HCT116 (cell line): ENCODE measurements at regions not wholly inside any gene's neighbourhood (a gene's known extent, or its start where the extent isn't known, plus 50 kb on each side); places are given as distances from the start of the nearest gene placed in this dataset.

Experiments
- ATAC-seq: fragments of 200-7000 bp; cut with Tn5 transposase; 2 replicates; pipeline ENCODE4 v1.9.1; 2020; ENCODE audit warnings: mild to moderate bottlenecking, moderate library complexity
- BruUV-seq: library from RNA; stranded (reverse); fragments of 400-500 nt; replicated peaks from 2 replicates; lab custom pipeline; 2021; lab: Mats Ljungman, UMichigan
- CTCF ChIA-PET: fragments of 300-600 bp; sonication (Branson Sonifier 250); formaldehyde crosslinking; loops from one replicate; lab custom pipeline; 2021; ENCODE audit warnings: antibody characterized with exemption; lab: Charles Lee
- POLR2A ChIA-PET: fragments of 300-600, 350-600 bp; sonication (Branson Sonifier 250); formaldehyde crosslinking; loops from one replicate; lab custom pipeline; 2021; ENCODE audit warnings: antibody characterized with exemption; lab: Charles Lee
- RAD21 ChIA-PET, 2 experiments: fragments of 300-600 bp; sonication (Branson Sonifier 250); formaldehyde crosslinking; loops; one replicate each; lab custom pipeline; 2023; ENCODE audit warnings: low total read pairs in 2 of 2; ENCODE audit not compliant: uncharacterized antibody in 2 of 2, unreplicated experiment in 2 of 2, low non-redundant PET in 1 of 2; lab: Charles Lee
- DNase-seq: peaks from one replicate; pipeline ENCODE4 v3.0.0-alpha.2; 2010; ENCODE audit warnings: low read depth, low spot score
- H2AFZ ChIP-seq: fragments of 200-600 bp; shearing (Covaris generic), sonication (generic); 2 replicates; pipeline ENCODE4 v1.6.1; 2017; ENCODE audit warnings: low read depth, mixed run types, mixed read lengths, antibody characterized with exemption, low read length; ENCODE audit not compliant: poor library complexity, severe bottlenecking
- H3K27ac ChIP-seq: 2 replicates; pipeline ENCODE4 v1.5.1; 2012; ENCODE audit warnings: low read depth, low read length
- H3K27me3 ChIP-seq: fragments of 200-600 bp; sonication (generic); 2 replicates; pipeline ENCODE4 v1.6.1; 2016; ENCODE audit warnings: mixed run types, low read length, mixed read lengths; ENCODE audit not compliant: insufficient read depth
- H3K36me3 ChIP-seq, 2 experiments: fragments of 200-500 bp in 1 of 2; fragments of 200-600 bp in 1 of 2; sonication (Bioruptor generic) in 1 of 2; sonication (generic) in 1 of 2; 2 replicates each; pipeline versions ENCODE4 v1.5.1 to v1.6.1; 2014 to 2016; ENCODE audit warnings: low read length in 2 of 2, inconsistent platforms in 1 of 2, mixed read lengths in 1 of 2, mixed run types in 1 of 2; ENCODE audit not compliant: insufficient read depth in 2 of 2, control insufficient read depth in 1 of 2
- H3K4me1 ChIP-seq, 2 experiments: fragments of 200-600 bp in 1 of 2; sonication (generic) in 1 of 2; 2 replicates each; pipeline versions ENCODE4 v1.5.1 to v1.6.1; 2012 to 2017; ENCODE audit warnings: low read length in 2 of 2, inconsistent platforms in 1 of 2, mild to moderate bottlenecking in 1 of 2, mixed read lengths in 1 of 2, mixed run types in 1 of 2, moderate library complexity in 1 of 2; ENCODE audit not compliant: insufficient read depth in 2 of 2, control insufficient read depth in 1 of 2
- H3K4me2 ChIP-seq: fragments of 200-600 bp; sonication (generic); 2 replicates; pipeline ENCODE4 v1.6.1; 2017; ENCODE audit warnings: mixed run types, low read length, mixed read lengths
- H3K4me3 ChIP-seq, 2 experiments: fragments of 200-600 bp in 1 of 2; sonication (generic) in 1 of 2; replicated peaks in 1 of 2; 2 replicates each; pipeline ENCODE4 v1.5.1; 2011 to 2016; ENCODE audit warnings: low read length in 2 of 2, control low read depth in 1 of 2, low read depth in 1 of 2, mild to moderate bottlenecking in 1 of 2, mixed read lengths in 1 of 2, mixed run types in 1 of 2
- H3K79me2 ChIP-seq: fragments of 200-600 bp; sonication (generic); 2 replicates; pipeline ENCODE4 v1.6.1; 2017; ENCODE audit warnings: mild to moderate bottlenecking, mixed run types, low read length, moderate library complexity, mixed read lengths; ENCODE audit not compliant: insufficient read depth
- H3K9ac ChIP-seq: fragments of 200-600 bp; sonication (generic); 2 replicates; pipeline ENCODE4 v1.6.1; 2016; ENCODE audit warnings: low read length, mixed read lengths
- H3K9me2 ChIP-seq: fragments of 200-600 bp; sonication (generic), shearing (Covaris generic); 2 replicates; pipeline ENCODE4 v1.6.1; 2017; ENCODE audit warnings: mixed run types, mild to moderate bottlenecking, moderate library complexity; ENCODE audit not compliant: insufficient read depth
- H3K9me3 ChIP-seq, 2 experiments: fragments of 200-500 bp in 1 of 2; fragments of 200-600 bp in 1 of 2; sonication (Bioruptor generic) in 1 of 2; sonication (generic) in 1 of 2; 2 replicates each; pipeline ENCODE4 v1.6.1; 2014 to 2017; ENCODE audit warnings: low read length in 2 of 2, mixed read lengths in 2 of 2, inconsistent platforms in 1 of 2, low read depth in 1 of 2, mild to moderate bottlenecking in 1 of 2, mixed run types in 1 of 2, moderate library complexity in 1 of 2; ENCODE audit not compliant: control insufficient read depth in 1 of 2, insufficient read depth in 1 of 2
- H4K20me1 ChIP-seq: fragments of 200-600 bp; sonication (generic), shearing (Covaris generic); 2 replicates; pipeline ENCODE4 v1.6.1; 2017; ENCODE audit warnings: mixed run types, mild to moderate bottlenecking, moderate library complexity; ENCODE audit not compliant: insufficient read depth
- ATF3 ChIP-seq: IDR thresholded peaks from 2 replicates; pipeline ENCODE4 v1.6.1; 2012
- CBX3 ChIP-seq: IDR thresholded peaks from 2 replicates; pipeline ENCODE4 v1.6.1; 2012; ENCODE audit warnings: low read depth
- CEBPB ChIP-seq: IDR thresholded peaks from 2 replicates; pipeline ENCODE4 v1.6.1; 2012; ENCODE audit warnings: low read depth
- CTCF ChIP-seq, 3 experiments: fragments of 200-600 bp in 1 of 3; sonication (generic) in 1 of 3; IDR thresholded peaks in 2 of 3; conservative IDR thresholded peaks in 1 of 3; 2 replicates each; pipeline ENCODE4 v1.5.1; 2012 to 2017; ENCODE audit warnings: low read depth in 2 of 3, low read length in 2 of 3, antibody characterized with exemption in 1 of 3, borderline replicate concordance in 1 of 3, control low read depth in 1 of 3, mild to moderate bottlenecking in 1 of 3, mixed read lengths in 1 of 3, mixed run types in 1 of 3, moderate library complexity in 1 of 3; ENCODE audit not compliant: insufficient read depth in 1 of 3
- EGR1 ChIP-seq: IDR thresholded peaks from 2 replicates; pipeline ENCODE4 v1.6.1; 2012; ENCODE audit warnings: low read depth
- ELF1 ChIP-seq: IDR thresholded peaks from 2 replicates; pipeline ENCODE4 v1.6.1; 2012; ENCODE audit warnings: low read depth, borderline replicate concordance
- EZH2phosphoT487 ChIP-seq: fragments of 200-600 bp; IDR thresholded peaks from 2 replicates; pipeline ENCODE4 v1.6.1; 2018; ENCODE audit warnings: antibody characterized with exemption, borderline replicate concordance
- FOSL1 ChIP-seq: IDR thresholded peaks from 2 replicates; pipeline ENCODE4 v1.6.1; 2012; ENCODE audit warnings: low read depth
- JUND ChIP-seq: IDR thresholded peaks from 2 replicates; pipeline ENCODE4 v1.6.1; 2012
- MAX ChIP-seq: IDR thresholded peaks from 2 replicates; pipeline ENCODE4 v1.6.1; 2012
- POLR2A ChIP-seq: IDR thresholded peaks from 2 replicates; pipeline ENCODE4 v1.7.0; 2011; ENCODE audit warnings: borderline replicate concordance; ENCODE audit not compliant: insufficient read depth, insufficient read length; ENCODE audit errors: extremely low read depth
- POLR2AphosphoS5 ChIP-seq: IDR thresholded peaks from 2 replicates; pipeline ENCODE4 v1.6.1; 2011; ENCODE audit warnings: mild to moderate bottlenecking, low read depth, low read length, moderate library complexity
- REST ChIP-seq: IDR thresholded peaks from 2 replicates; pipeline ENCODE4 v1.6.1; 2012; ENCODE audit warnings: low read depth
- SIN3A ChIP-seq: IDR thresholded peaks from 2 replicates; pipeline ENCODE4 v1.6.1; 2012; ENCODE audit warnings: low read depth
- SP1 ChIP-seq: IDR thresholded peaks from 2 replicates; pipeline ENCODE4 v1.6.1; 2012; ENCODE audit warnings: low read depth
- TCF7L2 ChIP-seq: IDR thresholded peaks from 2 replicates; pipeline ENCODE4 v1.7.0; 2011; ENCODE audit warnings: borderline replicate concordance, inconsistent platforms; ENCODE audit not compliant: insufficient read depth, insufficient read length; ENCODE audit errors: extremely low read depth
- ZBTB33 ChIP-seq: IDR thresholded peaks from 2 replicates; pipeline ENCODE4 v1.6.1; 2011; ENCODE audit warnings: mild to moderate bottlenecking, low read length, moderate library complexity; ENCODE audit not compliant: insufficient replicate concordance; ENCODE audit errors: extremely low read depth
- ZNF274 ChIP-seq: fragments of 200-500 bp; sonication (Bioruptor generic); IDR thresholded peaks from 2 replicates; pipeline ENCODE4 v1.6.1; 2014; ENCODE audit warnings: mild to moderate bottlenecking, low read depth, low read length, inconsistent platforms
- intact Hi-C: fragments of 100-400 bp; cut with micrococcal nuclease; formaldehyde crosslinking; loops from 2 replicates; pipeline ENCODE4 v1.10.0; 2022

GRCh38 chr15:31434588-31435260 is 108.1 kb downstream of the KLF13 start:
- ChIA-PET CTCF (interaction anchor here (0.6 to 2.5 kb wide), 18 partner anchors 8 to 540 kb away, joined by 3 to 21 read pairs (median 5); partner anchors contain the start of gene KLF13), RAD21 (interaction anchor here (0.7 to 2.0 kb wide), 5 partner anchors 54 to 306 kb away, joined by 3 to 8 read pairs (median 3); no protein-coding TSS in a partner anchor)
- Histone ChIP-seq H2AFZ (peak overlapping the region; percentile 85), H3K79me2 (no peaks in the 10 kb centered on the region), H3K4me2 (peak overlapping the region; percentile 50), H3K4me1 (peaks cover 5 to 13% of the 10 kb centered on the region in 2 experiments), H3K9ac (no peak overlapping the region), H3K4me3 (no peak overlapping the region), H3K9me3 (no peaks in the 10 kb centered on the region)
- ATAC-seq, result peak; percentile 27
- intact Hi-C loops, result loop anchor here (10.0 kb wide), 1 partner anchor 220 kb away; no protein-coding TSS in a partner anchor
- DNase-seq, result no peak
- BruUV-seq, result no TSS peak
- TF ChIP-seq POLR2AphosphoS5, result no peak
- no peak for TF ChIP-seq CTCF (IDR thresholded peaks at IDR 0.05 in 2 of 3, conservative IDR thresholded peaks at IDR 0.05 in 1 of 3; ENCODE audit: borderline replicate concordance in 1 of 3, insufficient read depth in 1 of 3, low read depth in 2 of 3, low read length in 2 of 3)
- TF ChIP-seq EZH2phosphoT487, result no peak
- TF ChIP-seq CBX3, result no peak
- TF ChIP-seq JUND, result no peak
- TF ChIP-seq POLR2A, result no peak
- no peak for TF ChIP-seq ATF3
- TF ChIP-seq ELF1, result no peak
- no peak for TF ChIP-seq SP1
- TF ChIP-seq SIN3A, result no peak
- no peak for TF ChIP-seq CEBPB
- no peak for TF ChIP-seq ZBTB33
- TF ChIP-seq FOSL1, result no peak
- TF ChIP-seq REST, result no peak
- TF ChIP-seq MAX, result no peak
- no peak for TF ChIP-seq ZNF274
- no peak for TF ChIP-seq TCF7L2
- TF ChIP-seq EGR1, result no peak
- TF ChIP-seq, all 23 proteins: peak for 0
- H3K27ac ChIP-seq, result no peak overlapping the region
- no peaks in the 10 kb centered on the region for H3K9me2 ChIP-seq
- H3K36me3 ChIP-seq, result no peaks in the 10 kb centered on the region
- no peaks in the 10 kb centered on the region for H3K27me3 ChIP-seq
- no peaks in the 10 kb centered on the region for H4K20me1 ChIP-seq
- POLR2A ChIA-PET, result interaction anchor here (1.0 to 1.2 kb wide), 2 partner anchors 106 to 219 kb away, joined by 3 read pairs; no protein-coding TSS in a partner anchor
